Fibroblast of mammary gland (primary cell): ENCODE measurements at regions not wholly inside any gene's neighbourhood (a gene's known extent, or its start where the extent isn't known, plus 50 kb on each side); places are given as distances from the start of the nearest gene placed in this dataset.
"Not testable (repeated sequence)": the region's sequence is repeated elsewhere in the genome, so short reads cannot be mapped to it uniquely, and the experiment has no call there.

Experiments
- DNase-seq: peaks from one replicate; pipeline ENCODE4 v3.0.0-alpha.2; 2010; ENCODE audit warnings: low read depth
- H3K4me3 ChIP-seq: 2 replicates; pipeline ENCODE4 v1.5.1; 2011; ENCODE audit warnings: low read depth, mild to moderate bottlenecking, low read length, moderate library complexity; ENCODE audit not compliant: control insufficient read depth
- TF ChIP-seq, protein P1 (sequence below): conservative IDR thresholded peaks from 2 replicates; pipeline ENCODE4 v1.5.1; 2011; ENCODE audit warnings: low read depth, low read length, inconsistent platforms; ENCODE audit not compliant: control insufficient read depth, insufficient read depth

DNA sequence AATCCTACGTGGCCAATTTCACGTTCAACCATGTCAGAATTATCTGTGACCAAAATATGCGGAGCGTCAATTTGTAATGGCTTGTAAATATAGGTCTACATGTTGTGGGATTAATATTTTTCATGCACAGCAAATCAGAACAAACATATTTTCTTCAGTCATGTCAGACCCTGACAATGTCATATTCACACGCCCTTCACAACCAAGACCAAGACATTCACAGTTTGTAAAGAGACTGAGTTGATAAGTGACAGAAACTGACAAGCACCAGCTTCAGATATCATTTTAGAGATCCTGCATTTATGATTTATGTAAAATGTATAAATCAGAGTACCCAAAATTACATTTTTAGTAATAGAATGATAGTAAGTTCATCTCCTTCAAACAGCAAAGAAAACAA lies 57.3 kb upstream of the NOVA1 start:
- no peak for DNase-seq
- TF ChIP-seq, protein P1, sequence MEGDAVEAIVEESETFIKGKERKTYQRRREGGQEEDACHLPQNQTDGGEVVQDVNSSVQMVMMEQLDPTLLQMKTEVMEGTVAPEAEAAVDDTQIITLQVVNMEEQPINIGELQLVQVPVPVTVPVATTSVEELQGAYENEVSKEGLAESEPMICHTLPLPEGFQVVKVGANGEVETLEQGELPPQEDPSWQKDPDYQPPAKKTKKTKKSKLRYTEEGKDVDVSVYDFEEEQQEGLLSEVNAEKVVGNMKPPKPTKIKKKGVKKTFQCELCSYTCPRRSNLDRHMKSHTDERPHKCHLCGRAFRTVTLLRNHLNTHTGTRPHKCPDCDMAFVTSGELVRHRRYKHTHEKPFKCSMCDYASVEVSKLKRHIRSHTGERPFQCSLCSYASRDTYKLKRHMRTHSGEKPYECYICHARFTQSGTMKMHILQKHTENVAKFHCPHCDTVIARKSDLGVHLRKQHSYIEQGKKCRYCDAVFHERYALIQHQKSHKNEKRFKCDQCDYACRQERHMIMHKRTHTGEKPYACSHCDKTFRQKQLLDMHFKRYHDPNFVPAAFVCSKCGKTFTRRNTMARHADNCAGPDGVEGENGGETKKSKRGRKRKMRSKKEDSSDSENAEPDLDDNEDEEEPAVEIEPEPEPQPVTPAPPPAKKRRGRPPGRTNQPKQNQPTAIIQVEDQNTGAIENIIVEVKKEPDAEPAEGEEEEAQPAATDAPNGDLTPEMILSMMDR = no peak
- no peak overlapping the region for H3K4me3 ChIP-seq

DNA sequence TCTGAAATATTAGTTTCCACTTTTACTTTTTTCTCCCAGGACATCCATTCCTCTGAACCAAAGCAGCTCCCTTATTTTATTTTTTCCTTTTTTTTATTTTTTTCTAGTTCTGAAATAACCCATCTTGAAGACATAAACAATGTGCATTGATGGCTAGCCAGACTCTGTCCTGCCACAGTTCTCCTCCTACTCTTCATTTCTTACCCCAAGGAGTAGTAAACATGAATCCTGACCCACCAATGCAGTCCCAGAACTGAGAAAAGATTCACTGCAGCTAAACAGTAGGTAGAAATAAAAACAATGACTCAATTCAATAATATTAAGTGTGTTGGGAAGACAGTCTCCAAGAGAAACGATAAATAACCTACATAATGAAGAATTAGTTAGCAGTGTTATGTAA lies 65.7 kb upstream of the NOVA1 start:
- H3K4me3 ChIP-seq = no peak overlapping the region
- TF ChIP-seq, protein P1 = no peak
- peak; percentile 0 for DNase-seq

DNA sequence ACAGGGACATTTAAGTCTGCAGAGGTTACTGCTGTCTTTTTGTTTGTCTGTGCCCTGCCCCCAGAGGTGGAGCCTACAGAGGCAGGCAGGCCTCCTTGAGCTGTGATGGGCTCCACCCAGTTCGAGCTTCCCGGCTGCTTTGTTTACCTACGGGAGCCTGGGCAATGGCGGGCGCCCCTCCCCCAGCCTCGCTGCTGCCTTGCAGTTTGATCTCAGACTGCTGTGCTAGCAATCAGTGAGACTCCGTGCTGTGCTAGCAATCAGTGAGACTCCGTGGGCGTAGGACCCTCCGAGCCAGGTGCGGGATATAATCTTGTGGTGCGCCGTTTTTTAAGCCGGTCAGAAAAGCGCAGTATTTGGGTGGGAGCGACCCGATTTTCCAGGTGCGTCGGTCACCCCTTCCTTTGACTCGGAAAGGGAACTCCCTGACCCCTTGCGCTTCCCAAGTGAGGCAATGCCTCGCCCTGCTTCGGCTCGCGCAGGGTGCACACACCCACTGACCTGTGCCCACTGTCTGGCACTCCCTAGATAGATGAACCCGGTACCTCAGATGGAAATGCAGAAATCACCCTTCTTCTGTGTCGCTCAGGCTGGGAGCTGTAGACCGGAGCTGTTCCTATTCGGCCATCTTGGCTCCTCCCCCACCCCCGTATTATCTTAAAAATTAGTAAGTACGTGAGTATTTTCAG lies 81.0 kb upstream of the NOVA1 start:
- DNase-seq, H3K4me3 ChIP-seq: not testable (repeated sequence)

DNA sequence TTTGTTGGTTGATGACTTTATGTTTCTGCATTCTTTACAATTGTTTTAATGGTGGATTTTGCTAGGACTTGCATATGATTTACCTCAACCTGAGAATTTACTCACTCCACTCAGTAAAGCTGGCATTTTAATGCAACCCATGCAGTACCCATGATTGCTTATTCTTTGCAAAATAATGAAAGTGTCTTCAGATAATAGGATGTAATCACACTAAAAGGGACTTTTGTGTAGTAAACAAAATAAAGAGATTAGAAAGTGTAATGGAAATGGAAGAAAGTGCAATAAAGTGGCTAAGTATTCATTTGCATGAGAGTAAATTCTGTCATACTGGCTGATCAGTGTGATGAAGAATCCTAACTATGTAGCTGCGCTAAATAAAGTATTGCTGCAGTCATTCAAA lies 87.6 kb upstream of the NOVA1 start:
- H3K4me3 ChIP-seq = no peak overlapping the region
- TF ChIP-seq, protein P1 = no peak
- no peak for DNase-seq

DNA sequence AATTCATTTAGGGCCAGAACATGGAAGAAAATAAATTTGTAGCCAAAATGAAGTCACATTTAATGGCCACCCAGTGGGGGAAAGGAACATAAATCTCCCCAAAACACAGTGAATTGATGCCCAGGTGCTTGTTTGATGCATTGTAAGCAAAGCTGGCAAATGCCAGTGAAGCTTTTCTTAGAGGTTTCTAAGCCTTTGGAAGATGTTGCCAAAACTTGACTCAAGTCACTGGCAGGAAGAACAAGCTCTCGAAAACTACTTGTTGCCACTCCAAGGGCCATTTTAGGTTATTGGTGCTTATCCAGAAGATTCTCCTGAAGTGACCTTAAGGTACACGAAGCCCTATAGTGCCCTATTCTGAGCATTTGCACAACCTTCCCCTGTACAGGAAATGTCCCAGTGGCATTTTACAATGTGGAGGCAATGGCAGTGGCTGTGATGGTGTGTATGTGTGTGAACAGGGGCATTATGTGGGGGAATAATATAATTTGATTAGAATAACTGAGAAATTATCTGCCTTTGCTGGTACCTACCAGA lies 89.5 kb upstream of the NOVA1 start:
- no peak for DNase-seq
- no peak overlapping the region for H3K4me3 ChIP-seq
- TF ChIP-seq, protein P1 = no peak

DNA sequence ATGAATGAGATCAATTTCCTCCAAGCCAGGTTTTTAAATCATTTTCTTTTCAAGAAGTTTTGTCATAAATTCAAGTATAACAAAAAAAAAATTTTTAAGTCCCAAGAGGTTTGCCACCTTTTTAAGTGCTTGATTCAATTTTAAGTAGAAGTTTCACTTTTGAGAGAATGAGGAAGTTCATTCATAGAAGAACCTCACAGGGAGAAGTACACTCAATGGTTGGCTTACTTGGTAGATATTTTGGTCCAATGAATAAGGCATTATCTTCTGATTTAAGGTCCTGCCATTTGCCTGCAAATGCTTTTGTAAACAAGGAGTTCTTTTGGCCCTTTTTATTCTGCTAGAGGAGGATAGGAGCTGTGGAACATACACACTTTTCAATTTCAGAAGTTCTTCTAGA lies 96.7 kb upstream of the NOVA1 start:
- DNase-seq = no peak
- H3K4me3 ChIP-seq = no peak overlapping the region
- TF ChIP-seq, protein P1 = no peak

DNA sequence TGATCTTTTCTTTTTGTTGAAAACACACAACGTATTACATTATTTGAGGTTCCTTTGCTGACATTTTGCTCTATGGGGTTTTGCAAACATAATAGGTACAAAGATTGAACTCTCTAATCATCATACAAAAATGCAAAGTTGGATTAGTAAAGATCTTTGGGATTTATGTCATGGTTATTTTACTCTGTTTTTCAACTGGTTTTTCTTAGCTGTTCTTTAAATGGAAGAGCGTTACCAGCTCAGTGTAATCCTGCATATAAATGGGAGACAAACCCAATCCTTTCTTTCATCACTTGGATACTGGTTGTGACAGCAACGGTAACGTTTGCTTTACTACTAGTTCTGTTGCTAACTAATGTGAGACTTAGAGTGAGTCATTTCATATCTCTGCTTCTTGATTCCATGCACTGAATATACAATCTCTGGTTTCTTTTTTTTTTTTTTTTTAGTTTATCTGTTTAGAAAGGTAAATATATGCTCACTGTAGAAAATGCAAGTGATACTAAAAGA lies 104.9 kb upstream of the NOVA1 start:
- no peak overlapping the region for H3K4me3 ChIP-seq
- TF ChIP-seq, protein P1 = no peak
- DNase-seq = peak; percentile 26
